ENCODE measurements at regions not wholly inside any gene's neighbourhood (a gene's known extent, or its start where the extent isn't known, plus 50 kb on each side); places are given as distances from the start of the nearest gene placed in this dataset.

DNA sequence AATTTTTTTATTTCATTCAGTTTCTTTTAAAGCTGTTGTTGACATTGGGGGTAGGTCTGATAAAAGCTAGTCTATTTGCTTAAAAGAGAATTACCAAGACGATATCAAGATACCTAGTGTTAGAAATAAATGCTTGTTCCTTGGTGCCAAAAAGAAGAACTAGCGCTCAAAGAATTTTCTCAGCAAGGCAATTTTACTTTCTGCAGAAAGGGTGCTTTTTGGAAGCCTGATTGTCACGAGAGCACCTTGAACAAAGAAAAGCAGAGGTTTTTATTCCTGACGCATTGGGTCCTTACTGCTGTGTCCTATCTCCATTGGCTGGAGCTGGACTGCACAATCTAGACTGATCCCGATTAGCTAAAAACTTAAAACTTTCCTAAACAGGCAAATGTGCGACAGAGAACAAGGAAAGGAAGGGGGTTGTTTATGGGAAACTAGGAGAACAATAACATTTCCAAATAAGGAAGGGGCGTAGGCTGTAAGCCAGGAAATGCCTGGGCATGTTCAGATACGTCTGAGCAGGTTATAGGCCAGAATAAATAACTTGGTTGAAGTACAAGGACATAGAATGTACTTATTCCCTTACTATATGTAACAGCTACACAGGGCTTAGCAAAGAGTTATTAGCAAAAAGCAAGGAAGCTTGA lies 50.3 kb upstream of the STPG2 start:
- no peak for TF ChIP-seq EZH2 (IDR thresholded peaks at IDR 0.05; ENCODE audit: borderline replicate concordance, insufficient read depth, low read depth, low read length, poor library complexity, severe bottlenecking)
- TF ChIP-seq, protein P1, sequence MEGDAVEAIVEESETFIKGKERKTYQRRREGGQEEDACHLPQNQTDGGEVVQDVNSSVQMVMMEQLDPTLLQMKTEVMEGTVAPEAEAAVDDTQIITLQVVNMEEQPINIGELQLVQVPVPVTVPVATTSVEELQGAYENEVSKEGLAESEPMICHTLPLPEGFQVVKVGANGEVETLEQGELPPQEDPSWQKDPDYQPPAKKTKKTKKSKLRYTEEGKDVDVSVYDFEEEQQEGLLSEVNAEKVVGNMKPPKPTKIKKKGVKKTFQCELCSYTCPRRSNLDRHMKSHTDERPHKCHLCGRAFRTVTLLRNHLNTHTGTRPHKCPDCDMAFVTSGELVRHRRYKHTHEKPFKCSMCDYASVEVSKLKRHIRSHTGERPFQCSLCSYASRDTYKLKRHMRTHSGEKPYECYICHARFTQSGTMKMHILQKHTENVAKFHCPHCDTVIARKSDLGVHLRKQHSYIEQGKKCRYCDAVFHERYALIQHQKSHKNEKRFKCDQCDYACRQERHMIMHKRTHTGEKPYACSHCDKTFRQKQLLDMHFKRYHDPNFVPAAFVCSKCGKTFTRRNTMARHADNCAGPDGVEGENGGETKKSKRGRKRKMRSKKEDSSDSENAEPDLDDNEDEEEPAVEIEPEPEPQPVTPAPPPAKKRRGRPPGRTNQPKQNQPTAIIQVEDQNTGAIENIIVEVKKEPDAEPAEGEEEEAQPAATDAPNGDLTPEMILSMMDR (IDR thresholded peaks at IDR 0.05): no peak

Data from B cell (primary cell).